ENCODE measurements at regions not wholly inside any gene's neighbourhood (a gene's known extent, or its start where the extent isn't known, plus 50 kb on each side); places are given as distances from the start of the nearest gene placed in this dataset.
A peak's percentile ranks its signal among the peaks of the same experiment; 100 is the strongest.

- no peak for DNase-seq (ENCODE audit: low spot score)
These were observed 253.8 kb downstream of the TNS1 start for GRCh38 chr2:217749008-217749407.

GRCh38 chr2:217746808-217747207 lies 256.0 kb downstream of the TNS1 start:
- no peak for DNase-seq (ENCODE audit: low spot score)

- DNase-seq (ENCODE audit: low spot score) = no peak
These were observed 258.6 kb downstream of the TNS1 start for GRCh38 chr2:217743966-217744761.

DNA sequence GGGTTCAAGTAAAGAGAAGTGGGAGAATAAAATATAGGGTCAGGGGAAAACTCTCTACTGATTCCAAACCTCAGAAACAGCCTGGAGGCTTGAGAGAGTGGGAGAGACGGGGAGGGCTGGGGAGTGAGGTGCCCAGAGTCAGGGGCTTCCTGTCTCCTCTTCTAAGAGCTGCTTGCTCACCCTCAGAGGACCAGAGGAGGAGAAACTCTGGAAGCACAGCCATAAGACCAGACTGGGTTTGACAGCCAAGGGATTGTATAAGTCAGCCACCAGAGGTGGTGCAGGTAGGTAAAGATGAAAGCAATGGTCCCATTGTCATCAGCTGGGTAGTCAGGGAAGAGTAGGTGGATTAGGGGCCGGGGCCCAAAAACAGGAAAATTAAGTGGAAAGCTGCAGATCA lies 259.4 kb downstream of the TNS1 start:
- DNase-seq (ENCODE audit: low spot score) = no peak

DNA sequence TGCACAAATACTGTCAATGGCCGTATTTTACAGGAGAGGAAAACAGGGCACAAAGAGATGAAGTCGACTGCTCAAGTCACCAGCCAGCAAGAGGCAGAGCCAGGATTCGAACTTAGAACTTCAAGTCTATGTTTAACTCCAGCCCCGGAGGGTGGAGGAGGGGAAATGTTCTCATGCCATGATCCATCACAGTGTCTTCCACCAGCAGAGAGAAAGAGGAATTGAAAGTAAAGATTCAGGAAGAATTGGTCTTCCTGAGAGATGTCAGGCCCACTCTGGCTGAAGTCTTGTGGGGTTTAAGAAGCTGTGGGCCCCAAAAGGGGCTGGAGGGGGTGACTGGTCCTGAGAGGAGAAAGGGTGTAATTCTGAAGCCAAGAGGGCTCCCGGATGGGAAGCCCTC lies 260.0 kb downstream of the TNS1 start:
- DNase-seq (ENCODE audit: low spot score) = no peak

GRCh38 chr2:217742276-217742675 lies 260.5 kb downstream of the TNS1 start:
- DNase-seq (ENCODE audit: low spot score) = no peak

DNA sequence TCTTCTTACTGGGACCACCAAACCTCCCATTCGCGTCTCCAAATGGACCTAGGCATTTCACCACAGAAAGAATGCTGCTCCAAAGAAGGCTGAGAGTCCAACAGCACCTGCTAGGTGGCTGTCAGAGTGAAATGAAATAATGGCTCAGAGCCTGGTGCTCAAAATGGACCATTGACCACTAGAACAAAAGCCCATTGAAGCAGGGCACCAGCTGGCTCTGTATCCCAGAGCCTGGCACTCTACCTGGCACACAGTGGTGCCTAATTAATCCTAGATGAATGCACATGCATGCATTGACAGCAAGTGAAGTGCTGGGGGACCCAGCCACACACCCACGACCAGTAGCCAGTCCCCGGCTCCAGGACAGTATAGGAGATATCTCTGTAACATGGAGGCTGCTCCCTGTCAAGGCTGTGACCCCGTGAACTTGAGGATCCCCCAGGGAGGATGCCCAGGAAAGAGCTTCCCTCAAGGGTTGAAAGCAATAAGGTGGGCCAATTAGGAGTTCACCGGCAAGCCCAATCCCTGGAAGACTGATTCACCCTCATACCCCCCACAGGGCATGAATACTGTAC lies 261.3 kb downstream of the TNS1 start:
- DNase-seq (ENCODE audit: low spot score) = no peak

DNA sequence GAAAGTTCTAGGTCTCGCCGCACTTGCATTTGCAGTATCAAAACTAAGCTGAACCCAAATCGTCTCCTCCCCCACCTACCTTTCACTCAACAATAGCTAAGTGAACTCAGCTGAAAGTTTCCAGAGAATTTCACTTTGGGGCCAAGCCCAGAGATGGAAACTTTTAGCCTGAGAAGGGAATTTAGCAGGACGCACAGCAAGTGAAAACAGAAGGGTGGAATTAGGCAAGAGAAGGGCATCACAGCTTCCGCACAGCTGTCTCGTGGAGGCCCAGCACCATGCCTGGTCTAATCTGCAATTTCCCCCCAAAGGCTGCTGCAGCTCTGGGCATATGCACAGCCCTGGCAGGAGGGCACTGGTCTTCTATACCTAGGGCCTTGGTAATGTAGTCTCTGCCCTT lies 262.0 kb downstream of the TNS1 start:
- no peak for DNase-seq (ENCODE audit: low spot score)

GRCh38 chr2:217740178-217740577 lies 262.6 kb downstream of the TNS1 start:
- no peak for DNase-seq (ENCODE audit: low spot score)

- DNase-seq (ENCODE audit: low spot score) = no peak
These were observed 263.1 kb downstream of the TNS1 start for GRCh38 chr2:217739741-217740140.

- DNase-seq (ENCODE audit: low spot score) = no peak
These were observed 264.7 kb downstream of the TNS1 start for GRCh38 chr2:217738061-217738460.

GRCh38 chr2:217736776-217737550 lies 265.8 kb downstream of the TNS1 start:
- no peak for DNase-seq (ENCODE audit: low spot score)

DNA sequence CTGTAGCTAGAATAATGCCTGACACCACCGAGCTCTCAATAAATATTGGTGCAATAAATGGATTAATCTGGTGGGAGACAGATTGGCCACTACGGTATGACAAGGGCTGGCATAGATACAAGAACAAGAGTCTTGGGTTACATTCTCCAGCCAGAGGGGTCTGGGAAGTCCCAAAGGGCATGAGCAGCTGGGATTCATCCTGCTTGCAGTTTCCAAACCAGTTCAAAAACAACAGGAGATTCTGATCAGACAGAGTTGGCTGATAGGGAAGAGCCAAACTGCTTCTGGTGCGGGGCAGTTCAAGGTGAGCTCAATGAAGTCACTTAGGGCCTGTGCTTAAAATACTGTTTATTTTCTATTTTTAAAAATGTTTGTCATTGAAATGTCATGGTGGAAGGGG lies 266.9 kb downstream of the TNS1 start:
- DNase-seq (ENCODE audit: low spot score) = no peak

DNA sequence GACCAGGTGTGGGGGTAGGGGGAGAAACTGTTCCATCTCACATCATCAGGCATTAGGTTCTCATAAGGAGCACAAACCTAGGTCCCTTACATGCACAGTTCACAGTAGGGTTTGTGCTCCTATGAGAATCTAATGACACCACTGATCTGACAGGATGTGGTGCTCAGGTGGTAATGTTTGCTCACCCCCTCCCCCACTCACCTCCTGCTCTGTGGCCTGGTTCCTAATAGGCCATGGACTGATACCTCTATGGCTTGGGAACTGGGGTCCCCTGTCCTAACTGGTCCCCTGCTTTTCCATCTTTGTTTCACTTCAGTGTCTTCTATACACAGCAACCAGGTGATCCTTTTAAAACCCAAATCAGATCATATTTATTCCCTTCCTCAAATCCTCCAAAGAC lies 267.8 kb downstream of the TNS1 start:
- DNase-seq (ENCODE audit: low spot score) = no peak

GRCh38 chr2:217733461-217733860 lies 269.3 kb downstream of the TNS1 start:
- DNase-seq (ENCODE audit: low spot score) = no peak

GRCh38 chr2:217732992-217733391 lies 269.8 kb downstream of the TNS1 start:
- DNase-seq (ENCODE audit: low spot score) = no peak

GRCh38 chr2:217731805-217732204 lies 271.0 kb downstream of the TNS1 start:
- peak; percentile 13 for DNase-seq (ENCODE audit: low spot score)

- no peak for DNase-seq (ENCODE audit: low spot score)
These were observed 273.3 kb downstream of the TNS1 start for GRCh38 chr2:217729421-217730053.

DNA sequence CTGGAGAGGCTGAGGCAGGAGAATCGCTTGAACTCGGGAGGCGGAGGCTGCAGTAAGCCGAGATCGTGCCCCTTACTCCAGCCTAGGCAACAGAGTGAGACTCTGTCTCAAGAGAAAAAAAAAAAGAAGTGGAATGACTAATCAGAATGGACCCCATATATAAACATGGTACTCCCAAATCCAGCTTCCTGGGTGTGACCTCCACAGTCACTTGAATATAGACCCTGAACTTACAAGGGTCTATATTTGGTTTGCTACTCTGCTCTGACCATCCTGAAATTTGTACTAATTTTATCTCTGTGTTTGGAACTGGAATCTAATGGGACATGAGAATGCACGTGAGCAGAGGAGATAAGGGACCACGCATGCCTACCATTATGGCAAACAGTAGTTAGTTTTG lies 275.0 kb downstream of the TNS1 start:
- no peak for DNase-seq (ENCODE audit: low spot score)

DNA sequence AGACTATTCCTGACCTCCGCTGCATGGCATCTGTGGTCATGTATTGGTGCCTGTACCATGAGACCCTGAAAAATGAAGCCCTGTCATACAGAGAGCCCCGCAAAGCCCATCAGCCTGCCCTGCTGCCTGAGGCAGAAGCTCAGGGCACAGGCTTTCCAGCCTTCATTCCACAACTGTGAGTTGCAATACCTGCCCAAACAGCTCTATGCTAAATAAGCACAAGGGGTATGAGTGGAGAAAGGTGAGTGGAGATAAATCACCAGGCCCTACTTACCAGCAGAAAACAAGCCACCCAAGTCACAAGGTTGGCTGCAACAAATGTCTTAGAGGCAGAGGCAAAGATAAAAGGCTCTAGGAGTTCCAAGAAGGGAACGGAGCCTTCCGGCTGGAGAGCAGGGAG lies 277.4 kb downstream of the TNS1 start:
- no peak for DNase-seq (ENCODE audit: low spot score)

DNA sequence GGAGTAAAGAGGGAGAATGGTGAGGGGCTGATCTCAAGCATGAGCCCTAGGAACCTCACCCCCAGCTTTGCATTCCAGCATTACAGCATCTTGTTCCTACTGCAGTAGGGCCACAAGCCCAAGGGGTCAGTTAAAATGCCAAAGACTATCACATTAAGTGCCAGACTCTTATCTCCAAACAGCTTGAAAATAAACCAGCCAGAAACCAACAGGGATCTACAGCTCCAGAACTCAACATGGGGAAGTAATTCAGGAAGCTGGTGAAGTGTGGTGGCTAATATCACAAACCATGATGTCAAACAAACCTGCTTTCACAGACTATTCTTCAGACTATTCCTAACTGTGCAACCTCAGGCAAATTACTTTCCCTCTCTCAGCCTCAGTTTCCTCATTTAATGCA lies 278.3 kb downstream of the TNS1 start:
- no peak for DNase-seq (ENCODE audit: low spot score)

- no peak for DNase-seq (ENCODE audit: low spot score)
These were observed 278.8 kb downstream of the TNS1 start for GRCh38 chr2:217723981-217724380.

All from A172 (cell line).